ENCODE measurements at regions not wholly inside any gene's neighbourhood (a gene's known extent, or its start where the extent isn't known, plus 50 kb on each side); places are given as distances from the start of the nearest gene placed in this dataset.

DNA sequence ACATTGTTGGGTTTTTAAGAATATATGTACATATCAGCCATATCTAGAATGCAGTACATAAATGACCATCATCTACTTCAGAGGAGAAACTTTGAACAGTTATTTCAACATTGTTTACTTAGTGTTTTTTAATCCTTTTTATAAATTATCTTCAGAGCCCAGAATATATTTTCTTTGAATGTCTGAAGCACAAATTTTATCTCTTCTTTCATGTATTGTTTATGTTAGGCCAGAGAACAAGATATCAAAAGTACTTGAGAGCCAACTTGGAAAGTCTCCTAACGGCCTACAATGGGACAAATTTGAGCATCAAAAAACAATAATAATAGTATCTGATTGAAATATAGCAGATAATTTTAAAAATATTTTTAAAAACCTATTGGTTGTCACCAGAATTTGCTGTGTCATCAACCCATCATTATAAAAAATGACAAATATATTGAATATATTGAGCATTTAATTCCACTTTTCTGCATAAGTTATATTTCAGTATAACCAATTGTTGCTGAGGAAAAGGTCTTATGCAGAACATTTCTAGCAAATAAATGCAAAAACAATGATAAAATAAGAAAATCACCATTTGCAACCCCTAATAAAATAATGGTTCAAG is 67.5 kb upstream of the CCNG1 start:
- TF ChIP-seq, protein P1, sequence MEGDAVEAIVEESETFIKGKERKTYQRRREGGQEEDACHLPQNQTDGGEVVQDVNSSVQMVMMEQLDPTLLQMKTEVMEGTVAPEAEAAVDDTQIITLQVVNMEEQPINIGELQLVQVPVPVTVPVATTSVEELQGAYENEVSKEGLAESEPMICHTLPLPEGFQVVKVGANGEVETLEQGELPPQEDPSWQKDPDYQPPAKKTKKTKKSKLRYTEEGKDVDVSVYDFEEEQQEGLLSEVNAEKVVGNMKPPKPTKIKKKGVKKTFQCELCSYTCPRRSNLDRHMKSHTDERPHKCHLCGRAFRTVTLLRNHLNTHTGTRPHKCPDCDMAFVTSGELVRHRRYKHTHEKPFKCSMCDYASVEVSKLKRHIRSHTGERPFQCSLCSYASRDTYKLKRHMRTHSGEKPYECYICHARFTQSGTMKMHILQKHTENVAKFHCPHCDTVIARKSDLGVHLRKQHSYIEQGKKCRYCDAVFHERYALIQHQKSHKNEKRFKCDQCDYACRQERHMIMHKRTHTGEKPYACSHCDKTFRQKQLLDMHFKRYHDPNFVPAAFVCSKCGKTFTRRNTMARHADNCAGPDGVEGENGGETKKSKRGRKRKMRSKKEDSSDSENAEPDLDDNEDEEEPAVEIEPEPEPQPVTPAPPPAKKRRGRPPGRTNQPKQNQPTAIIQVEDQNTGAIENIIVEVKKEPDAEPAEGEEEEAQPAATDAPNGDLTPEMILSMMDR (IDR thresholded peaks at IDR 0.05): no peak
- no peak for TF ChIP-seq EP300 (IDR thresholded peaks at IDR 0.05)

Measured in ovary (tissue), 3 donors.